ENCODE measurements at regions not wholly inside any gene's neighbourhood (a gene's known extent, or its start where the extent isn't known, plus 50 kb on each side); places are given as distances from the start of the nearest gene placed in this dataset.

GRCh38 chr3:124282751-124283651 is 291.1 kb upstream of the ROPN1 start:
- no peak overlapping the region for H3K4me3 Mint-ChIP-seq
- no peak for DNase-seq
- peaks cover 7% of the 10 kb centered on the region for H3K4me1 Mint-ChIP-seq
- peaks cover under 1% of the 10 kb centered on the region for H3K9me3 Mint-ChIP-seq
- peaks cover 5% of the 10 kb centered on the region for H3K27me3 Mint-ChIP-seq (ENCODE audit: low read depth, poor library complexity)
- no peak for TF ChIP-seq CTCF (IDR thresholded peaks at IDR 0.05)
- no peak overlapping the region for H3K27ac Mint-ChIP-seq
- H3K36me3 Mint-ChIP-seq (ENCODE audit: low read depth) = peaks cover 8% of the 10 kb centered on the region

- Mint-ChIP-seq H3K27ac (no peak overlapping the region), H3K4me3 (no peak overlapping the region), H3K36me3 (ENCODE audit: low read depth) (peaks cover 12% of the 10 kb centered on the region), H3K4me1 (peaks cover 7% of the 10 kb centered on the region), H3K9me3 (peaks cover 7% of the 10 kb centered on the region), H3K27me3 (ENCODE audit: low read depth, poor library complexity) (peaks cover 7% of the 10 kb centered on the region)
- no peak for TF ChIP-seq CTCF (IDR thresholded peaks at IDR 0.05)
- no peak for DNase-seq
Measured at GRCh38 chr3:124283652-124284023, 291.7 kb upstream of the ROPN1 start.

- H3K4me1 Mint-ChIP-seq = peaks cover 34% of the 10 kb centered on the region
Measured at GRCh38 chr3:124288996-124289395, 297.1 kb upstream of the ROPN1 start.

DNA sequence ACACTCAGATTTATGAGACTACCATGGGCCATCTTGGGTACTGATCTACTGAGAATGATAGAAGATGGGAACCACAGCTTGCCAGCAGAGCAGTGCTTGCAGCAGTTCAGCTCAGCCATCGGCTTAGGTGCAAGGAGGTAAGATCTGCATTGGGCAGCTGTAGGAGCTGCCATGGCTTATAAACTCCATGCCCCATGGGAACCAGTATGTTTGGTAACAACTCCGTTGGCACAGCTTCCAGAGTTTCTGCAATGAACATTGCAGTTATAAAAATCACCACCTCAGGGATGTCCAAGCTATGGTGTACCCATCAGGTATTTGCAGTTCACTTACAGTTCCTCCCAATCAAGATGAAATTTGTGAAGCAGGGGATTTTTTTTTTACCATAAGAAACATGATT is 299.1 kb upstream of the ROPN1 start:
- Mint-ChIP-seq H3K36me3 (ENCODE audit: low read depth) (peaks cover 22% of the 10 kb centered on the region), H3K4me3 (no peak overlapping the region), H3K27me3 (ENCODE audit: low read depth, poor library complexity) (peaks cover 5% of the 10 kb centered on the region), H3K27ac (no peak overlapping the region), H3K9me3 (peaks cover 10% of the 10 kb centered on the region), H3K4me1 (peaks cover 47% of the 10 kb centered on the region)
- DNase-seq = no peak
- no peak for TF ChIP-seq CTCF (IDR thresholded peaks at IDR 0.05)

More at GRCh38 chr3:124288996-124289395, 297.1 kb upstream of the ROPN1 start:
- Mint-ChIP-seq H3K4me3 (no peak overlapping the region), H3K36me3 (ENCODE audit: low read depth) (peaks cover 22% of the 10 kb centered on the region), H3K27ac (no peak overlapping the region), H3K9me3 (peaks cover 10% of the 10 kb centered on the region), H3K27me3 (ENCODE audit: low read depth, poor library complexity) (peaks cover 5% of the 10 kb centered on the region)
- TF ChIP-seq CTCF (IDR thresholded peaks at IDR 0.05) = no peak
- no peak for DNase-seq

DNA sequence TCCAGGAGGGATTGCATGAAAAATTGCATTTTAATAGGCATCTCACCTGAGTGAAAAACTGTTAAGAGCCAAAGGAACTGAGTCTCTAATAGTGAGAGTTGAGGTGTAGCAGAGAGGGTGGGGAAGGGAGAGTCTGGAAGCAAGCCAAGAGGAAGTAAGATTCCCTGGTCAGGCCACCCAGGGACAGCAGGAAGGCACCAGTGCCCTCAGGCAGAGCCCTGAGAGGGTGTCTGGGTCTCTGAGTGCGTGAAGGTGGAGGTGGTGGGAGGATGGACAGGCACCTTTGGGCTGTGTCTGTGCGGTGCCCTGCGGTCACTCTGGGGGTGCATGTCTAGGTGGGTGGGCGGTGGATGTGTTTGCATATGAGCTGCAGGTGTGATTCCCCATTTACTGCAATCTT is 300.4 kb upstream of the ROPN1 start:
- TF ChIP-seq CTCF (IDR thresholded peaks at IDR 0.05) = no peak
- no peak for DNase-seq
- H3K36me3 Mint-ChIP-seq (ENCODE audit: low read depth) = peaks cover 22% of the 10 kb centered on the region
- H3K27ac Mint-ChIP-seq = peak overlapping the region; percentile 31
- peaks cover 10% of the 10 kb centered on the region for H3K9me3 Mint-ChIP-seq
- H3K27me3 Mint-ChIP-seq (ENCODE audit: low read depth, poor library complexity) = peaks cover 3% of the 10 kb centered on the region
- peaks cover 61% of the 10 kb centered on the region for H3K4me1 Mint-ChIP-seq
- H3K4me3 Mint-ChIP-seq = no peak overlapping the region

GRCh38 chr3:124293584-124293983 is 301.7 kb upstream of the ROPN1 start:
- Mint-ChIP-seq H3K9me3 (peaks cover 3% of the 10 kb centered on the region), H3K36me3 (ENCODE audit: low read depth) (peaks cover 15% of the 10 kb centered on the region), H3K27me3 (ENCODE audit: low read depth, poor library complexity) (peaks cover 1% of the 10 kb centered on the region), H3K4me1 (peaks cover 72% of the 10 kb centered on the region), H3K4me3 (no peak overlapping the region), H3K27ac (no peak overlapping the region)
- no peak for TF ChIP-seq CTCF (IDR thresholded peaks at IDR 0.05)
- DNase-seq = no peak

Data from nephron progenitor cell (in vitro differentiated cells).